ENCODE measurements at regions not wholly inside any gene's neighbourhood (a gene's known extent, or its start where the extent isn't known, plus 50 kb on each side); places are given as distances from the start of the nearest gene placed in this dataset.

DNA sequence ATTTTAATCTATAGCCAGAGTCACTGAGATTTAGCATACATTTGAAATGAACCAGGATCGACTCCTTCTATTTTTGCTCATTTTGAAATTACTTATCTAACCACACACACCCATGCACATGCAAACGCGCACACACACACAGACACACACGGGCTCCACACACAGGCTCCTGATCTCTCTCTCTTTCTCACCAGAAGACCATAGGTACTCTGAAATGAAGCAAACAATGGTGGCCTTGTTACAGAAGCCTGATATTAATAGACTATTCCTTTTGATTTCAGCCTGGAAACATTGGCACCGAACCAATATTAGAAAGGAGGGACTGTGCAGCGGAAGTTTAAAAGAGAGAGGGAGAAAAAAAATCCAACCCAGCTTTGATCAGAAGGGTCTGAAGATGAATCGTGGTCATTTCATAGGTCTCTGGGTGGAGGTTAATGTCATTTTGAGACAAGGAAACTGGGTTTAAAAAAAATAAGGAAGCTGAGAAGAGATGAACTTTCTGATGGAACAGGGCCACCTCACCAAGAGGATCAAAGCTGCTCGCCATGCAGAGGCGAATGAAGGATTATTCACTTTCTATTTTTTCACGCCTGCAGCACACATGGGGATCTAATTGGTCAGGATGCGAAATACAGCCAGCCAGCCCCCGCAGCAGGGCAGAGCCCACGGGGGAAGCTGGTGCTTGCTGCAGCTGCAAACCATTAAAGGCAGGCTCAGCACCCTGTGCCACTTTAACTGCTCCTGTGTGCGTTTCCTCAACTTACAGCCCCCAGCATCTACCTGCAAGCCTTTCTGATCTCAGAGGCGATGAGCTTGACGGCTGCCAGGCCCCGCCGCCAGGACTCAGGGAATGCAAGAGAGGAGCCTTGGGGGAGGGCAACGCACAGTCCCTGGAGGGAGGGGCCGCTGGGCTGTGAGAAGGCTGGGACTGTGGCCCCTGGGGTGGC lies 88.8 kb downstream of the HES1 start:
- TF ChIP-seq YY1 (IDR thresholded peaks at IDR 0.05; ENCODE audit: insufficient read depth, insufficient read length) (no peak), ZNF274 (IDR thresholded peaks at IDR 0.05; ENCODE audit: low read depth, low read length) (no peak), SUZ12 (IDR thresholded peaks at IDR 0.05; ENCODE audit: extremely low read depth, insufficient read depth, insufficient read length) (no peak)
